OCI-LY1 (cell line): ENCODE measurements at regions not wholly inside any gene's neighbourhood (a gene's known extent, or its start where the extent isn't known, plus 50 kb on each side); places are given as distances from the start of the nearest gene placed in this dataset.

Experiments
- EZH2 ChIP-seq: fragments of 200-600 bp; sonication (generic), shearing (Covaris generic); IDR thresholded peaks from 2 replicates; pipeline ENCODE4 v1.8.0; 2017; ENCODE audit warnings: borderline replicate concordance, mixed run types, mild to moderate bottlenecking, antibody characterized with exemption, low read length, moderate library complexity, mixed read lengths
- TF ChIP-seq, protein P1 (sequence below): fragments of 200-600 bp; sonication (generic), shearing (Covaris generic); IDR thresholded peaks from 2 replicates; pipeline ENCODE4 v1.5.1; 2017; ENCODE audit warnings: mild to moderate bottlenecking, antibody characterized with exemption, low read length, moderate library complexity, mixed read lengths

- TF ChIP-seq, protein P1, sequence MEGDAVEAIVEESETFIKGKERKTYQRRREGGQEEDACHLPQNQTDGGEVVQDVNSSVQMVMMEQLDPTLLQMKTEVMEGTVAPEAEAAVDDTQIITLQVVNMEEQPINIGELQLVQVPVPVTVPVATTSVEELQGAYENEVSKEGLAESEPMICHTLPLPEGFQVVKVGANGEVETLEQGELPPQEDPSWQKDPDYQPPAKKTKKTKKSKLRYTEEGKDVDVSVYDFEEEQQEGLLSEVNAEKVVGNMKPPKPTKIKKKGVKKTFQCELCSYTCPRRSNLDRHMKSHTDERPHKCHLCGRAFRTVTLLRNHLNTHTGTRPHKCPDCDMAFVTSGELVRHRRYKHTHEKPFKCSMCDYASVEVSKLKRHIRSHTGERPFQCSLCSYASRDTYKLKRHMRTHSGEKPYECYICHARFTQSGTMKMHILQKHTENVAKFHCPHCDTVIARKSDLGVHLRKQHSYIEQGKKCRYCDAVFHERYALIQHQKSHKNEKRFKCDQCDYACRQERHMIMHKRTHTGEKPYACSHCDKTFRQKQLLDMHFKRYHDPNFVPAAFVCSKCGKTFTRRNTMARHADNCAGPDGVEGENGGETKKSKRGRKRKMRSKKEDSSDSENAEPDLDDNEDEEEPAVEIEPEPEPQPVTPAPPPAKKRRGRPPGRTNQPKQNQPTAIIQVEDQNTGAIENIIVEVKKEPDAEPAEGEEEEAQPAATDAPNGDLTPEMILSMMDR, result no peak
- no peak for TF ChIP-seq EZH2
Observed at GRCh38 chr4:145414226-145414625, 67.4 kb upstream of the SMAD1 start.
